Aorta (tissue), 5 donors: ENCODE measurements at regions not wholly inside any gene's neighbourhood (a gene's known extent, or its start where the extent isn't known, plus 50 kb on each side); places are given as distances from the start of the nearest gene placed in this dataset.
"Not testable (repeated sequence)": the region's sequence is repeated elsewhere in the genome, so short reads cannot be mapped to it uniquely, and the experiment has no call there.

Experiments
- ATAC-seq: fragments of 200-7000 bp; cut with Tn5 transposase; one replicate; pipeline ENCODE4 v1.9.1; 2022; ENCODE audit warnings: moderate library complexity; ENCODE audit not compliant: low FRiP score
- DNase-seq, 2 donors: peaks; one replicate each; pipeline ENCODE4 v3.0.0-alpha.2; 2020
- H3K27ac ChIP-seq, 2 donors: one replicate each; pipeline ENCODE4 v1.5.1; 2013; ENCODE audit warnings: low read length in 2 of 2, mild to moderate bottlenecking in 2 of 2, moderate library complexity in 2 of 2, control low read depth in 1 of 2, inconsistent platforms in 1 of 2, low read depth in 1 of 2
- H3K27me3 ChIP-seq, 2 donors: one replicate each; pipeline ENCODE4 v1.6.1; 2013; ENCODE audit warnings: control low read depth in 1 of 2, low read length in 1 of 2, mild to moderate bottlenecking in 1 of 2, moderate library complexity in 1 of 2; ENCODE audit not compliant: insufficient read depth in 2 of 2, control insufficient read depth in 1 of 2
- H3K36me3 ChIP-seq, 2 donors: one replicate each; pipeline ENCODE4 v1.6.1; 2013; ENCODE audit warnings: control low read depth in 1 of 2, low read length in 1 of 2, mild to moderate bottlenecking in 1 of 2; ENCODE audit not compliant: insufficient read depth in 2 of 2, control insufficient read depth in 1 of 2
- H3K4me1 ChIP-seq, 2 donors: one replicate each; pipeline ENCODE4 v1.6.1; 2013; ENCODE audit warnings: low read length in 2 of 2, control low read depth in 1 of 2, mild to moderate bottlenecking in 1 of 2, moderate library complexity in 1 of 2; ENCODE audit not compliant: insufficient read depth in 2 of 2, control insufficient read depth in 1 of 2
- H3K4me3 ChIP-seq, 2 donors: one replicate each; pipeline ENCODE4 v1.5.1; 2013; ENCODE audit warnings: low read length in 2 of 2, control low read depth in 1 of 2, mild to moderate bottlenecking in 1 of 2
- H3K9me3 ChIP-seq: one replicate; pipeline ENCODE4 v1.6.1; 2013; ENCODE audit warnings: mild to moderate bottlenecking, low read length; ENCODE audit not compliant: control insufficient read depth
- WGBS, 2 donors: extraction: QIAGEN DNeasy Blood & Tissue Kit; methylation state at CpG; one replicate each; pipeline ENCODE4 v1.1.7; 2013; 5-methylcytosine and 5-hydroxymethylcytosine counted together
- intact Hi-C, 2 donors: fragments of 100-400 bp; cut with DNase I; formaldehyde crosslinking; loops; one replicate each; pipeline versions ENCODE4 v1.14.2 to v1.15.0; 2022
- donor health status: healthy with polysubstance abuse.
- donor health status: Bipolar disorder and iron deficiency.
- donor health status: DM: no; HTN: no; CAD: no.
- donor health status: DM: no; HTN: no; CAD: no.
- donor health status: DM: yes; HTN: yes; CAD: no.

DNA sequence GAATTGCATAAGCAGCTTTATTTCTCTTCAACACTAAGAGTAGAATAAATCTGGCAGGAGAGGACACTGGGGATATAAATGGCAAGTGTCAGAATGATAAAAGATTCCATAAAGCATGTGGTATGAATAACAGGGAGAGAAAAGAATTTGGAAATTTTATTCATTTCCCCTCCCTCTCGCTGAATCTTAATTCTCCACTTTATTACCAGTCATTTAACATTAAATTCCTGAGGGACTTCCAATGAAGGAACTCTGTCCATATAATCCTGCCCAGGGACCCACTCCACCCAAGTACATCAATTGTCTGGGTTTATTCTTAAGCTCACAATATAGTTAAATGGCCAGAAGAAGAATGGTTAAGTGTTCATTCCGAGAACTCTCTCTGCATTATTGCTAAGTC lies 197.7 kb upstream of the MGAT5 start:
- no peak for DNase-seq
- Histone ChIP-seq H3K9me3 (no peaks in the 10 kb centered on the region), H3K27me3 (no peaks in the 10 kb centered on the region), H3K4me1 (no peaks in the 10 kb centered on the region), H3K27ac (no peak overlapping the region), H3K36me3 (no peaks in the 10 kb centered on the region), H3K4me3 (no peak overlapping the region)
- intact Hi-C loops: no loop called here
- WGBS, 2 donors: 70 to 79% methylated on average over 2 of the region's 2 CpGs
- no peak for ATAC-seq

DNA sequence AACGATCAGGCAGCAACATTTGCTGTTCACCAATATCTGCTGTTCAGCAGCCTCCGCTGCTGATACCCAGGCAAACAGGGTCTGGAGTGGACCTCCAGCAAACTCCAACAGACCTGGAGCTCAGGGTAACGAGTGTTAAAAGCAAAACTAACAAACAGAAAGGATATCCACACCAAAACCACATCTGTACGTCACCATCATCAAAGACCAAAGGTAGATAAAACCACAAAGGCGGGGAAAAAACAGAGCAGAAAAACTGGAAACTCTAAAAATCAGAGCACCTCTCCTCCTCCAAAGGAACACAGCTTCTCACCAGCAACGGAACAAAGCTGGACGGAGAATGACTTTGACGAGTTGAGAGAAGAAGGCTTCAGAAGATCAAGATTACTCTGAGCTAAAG lies 192.8 kb upstream of the MGAT5 start:
- intact Hi-C loops, DNase-seq, H3K9me3 ChIP-seq, H3K27me3 ChIP-seq, H3K4me1 ChIP-seq, H3K36me3 ChIP-seq, H3K4me3 ChIP-seq, H3K27ac ChIP-seq, ATAC-seq: not testable (repeated sequence)
- 85% methylated on average over 8 of the region's 8 CpGs for WGBS, 2 donors

DNA sequence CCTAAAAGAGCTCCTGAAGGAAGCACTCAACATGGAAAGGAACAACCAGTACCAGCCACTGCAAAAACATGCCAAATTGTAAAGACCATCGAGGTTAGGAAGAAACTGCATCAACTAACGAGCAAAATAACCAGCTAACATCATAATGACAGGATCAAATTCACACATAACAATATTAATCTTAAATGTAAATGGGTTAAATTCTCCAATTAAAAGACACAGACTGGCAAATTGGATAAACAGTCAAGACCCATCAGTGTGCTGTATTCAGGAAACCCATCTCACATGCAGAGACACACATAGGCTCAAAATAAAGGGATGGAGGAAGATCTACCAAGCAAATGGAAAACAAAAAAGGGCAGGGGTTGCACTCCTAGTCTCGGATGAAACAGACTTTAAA lies 191.6 kb upstream of the MGAT5 start:
- H3K36me3 ChIP-seq, intact Hi-C loops, H3K4me3 ChIP-seq, DNase-seq, H3K4me1 ChIP-seq, ATAC-seq, H3K9me3 ChIP-seq, H3K27me3 ChIP-seq, H3K27ac ChIP-seq: not testable (repeated sequence)
- 71% methylated on average over 2 to 3 of the region's 3 CpGs for WGBS, 2 donors

DNA sequence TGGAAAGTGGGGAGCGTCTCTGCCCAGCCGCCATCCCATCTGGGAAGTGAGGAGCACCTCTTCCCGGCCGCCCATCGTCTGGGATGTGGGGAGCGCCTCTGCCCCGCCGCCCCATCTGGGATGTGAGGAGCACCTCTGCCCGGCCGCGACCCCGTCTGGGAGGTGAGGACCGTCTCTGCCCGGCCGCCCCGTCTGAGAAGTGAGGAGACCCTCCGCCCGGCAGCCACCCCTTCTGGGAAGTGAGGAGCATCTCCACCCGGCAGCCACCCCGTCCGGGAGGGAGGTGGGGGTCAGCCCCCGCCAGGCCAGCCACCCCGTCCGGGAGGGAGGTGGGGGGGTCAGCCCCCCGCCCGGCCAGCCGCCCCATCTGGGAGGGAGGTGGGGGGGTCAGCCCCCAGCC lies 190.0 kb upstream of the MGAT5 start:
- H3K9me3 ChIP-seq, intact Hi-C loops, H3K4me1 ChIP-seq, H3K4me3 ChIP-seq, H3K27me3 ChIP-seq, H3K36me3 ChIP-seq, H3K27ac ChIP-seq, DNase-seq, ATAC-seq: not testable (repeated sequence)
- WGBS, 2 donors: 86 to 96% methylated on average over 1 to 27 of the region's 27 CpGs

DNA sequence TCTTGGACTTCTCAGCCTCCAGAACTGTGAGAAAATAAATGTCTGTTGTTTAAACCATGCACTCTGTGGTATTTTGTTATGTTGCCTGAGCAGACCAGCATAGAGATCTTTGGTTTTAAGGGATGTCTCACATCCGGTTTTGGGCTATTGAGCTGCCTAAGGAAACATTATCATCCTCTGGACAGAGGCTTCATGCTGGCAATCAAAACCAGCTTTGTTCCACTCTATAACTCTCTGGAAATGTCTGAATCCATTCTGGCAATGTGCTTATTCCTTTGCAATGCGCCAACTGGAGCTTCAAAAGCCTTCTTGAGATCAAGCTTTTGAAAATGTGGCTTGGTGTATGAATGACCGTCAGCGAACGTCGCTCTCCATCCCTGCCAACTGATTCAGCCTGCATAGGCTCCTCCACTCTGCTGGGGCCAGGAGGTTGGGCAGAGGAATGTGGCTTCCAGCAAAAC lies 183.6 kb upstream of the MGAT5 start:
- WGBS, 2 donors: 91% methylated on average over 6 of the region's 6 CpGs
- H3K9me3 ChIP-seq: no peaks in the 10 kb centered on the region
- no peak for DNase-seq
- intact Hi-C loops: no loop called here
- H3K27ac ChIP-seq: no peak overlapping the region
- H3K4me3 ChIP-seq: no peak overlapping the region
- H3K4me1 ChIP-seq: no peaks in the 10 kb centered on the region
- no peaks in the 10 kb centered on the region for H3K27me3 ChIP-seq
- ATAC-seq: no peak
- H3K36me3 ChIP-seq: no peaks in the 10 kb centered on the region

DNA sequence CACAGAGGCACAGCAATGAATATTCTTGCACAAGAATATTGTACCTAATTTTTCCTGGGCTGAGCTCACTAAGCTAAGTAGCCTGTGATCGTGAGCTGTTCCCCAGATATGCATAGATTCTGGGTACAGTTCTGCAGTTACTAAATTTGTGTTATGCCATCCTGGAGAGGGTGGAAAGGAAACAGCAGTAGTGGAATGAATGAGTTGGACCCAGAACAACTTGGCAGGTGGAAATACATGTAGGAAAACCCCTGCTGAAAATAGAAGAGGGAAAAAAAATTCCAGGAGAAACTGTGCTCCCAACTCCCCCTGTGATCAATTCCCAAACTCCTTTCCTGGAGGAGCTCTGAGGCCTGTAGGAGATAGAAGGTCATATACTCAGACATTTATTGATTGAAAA lies 181.5 kb upstream of the MGAT5 start:
- no peaks in the 10 kb centered on the region for H3K4me1 ChIP-seq
- ATAC-seq: no peak
- intact Hi-C loops: no loop called here
- WGBS, 2 donors: 3 to 13% methylated on average over 1 of the region's 1 CpG
- H3K9me3 ChIP-seq: no peaks in the 10 kb centered on the region
- H3K27ac ChIP-seq: no peak overlapping the region
- DNase-seq: no peak
- no peaks in the 10 kb centered on the region for H3K36me3 ChIP-seq
- no peak overlapping the region for H3K4me3 ChIP-seq
- no peaks in the 10 kb centered on the region for H3K27me3 ChIP-seq

DNA sequence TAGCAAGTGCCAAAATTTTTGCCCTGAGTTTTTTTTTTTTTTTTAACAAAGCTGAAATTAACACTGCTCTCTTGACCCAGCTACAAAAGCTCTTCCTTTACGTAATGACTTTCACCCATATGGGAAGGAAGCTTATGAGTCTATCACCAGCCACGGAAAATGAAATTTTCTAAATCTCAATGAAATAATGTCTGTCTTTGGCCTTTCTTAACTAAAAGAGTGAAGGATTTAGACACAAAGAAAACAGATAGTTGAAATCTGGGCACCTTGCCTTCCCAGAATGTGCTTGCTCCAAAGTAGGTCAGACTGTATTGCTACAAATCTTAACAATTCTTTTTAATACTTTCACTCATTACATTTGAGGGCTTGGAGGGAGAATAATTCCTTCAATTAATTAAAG lies 180.8 kb upstream of the MGAT5 start:
- H3K9me3 ChIP-seq: no peaks in the 10 kb centered on the region
- intact Hi-C loops: no loop called here
- H3K4me3 ChIP-seq: no peak overlapping the region
- ATAC-seq (no peak), DNase-seq (no peak)
- WGBS, 2 donors: 9 to 11% methylated on average over 2 of the region's 2 CpGs
- no peak overlapping the region for H3K27ac ChIP-seq
- H3K27me3 ChIP-seq: no peaks in the 10 kb centered on the region
- H3K36me3 ChIP-seq: no peaks in the 10 kb centered on the region
- H3K4me1 ChIP-seq: no peaks in the 10 kb centered on the region

DNA sequence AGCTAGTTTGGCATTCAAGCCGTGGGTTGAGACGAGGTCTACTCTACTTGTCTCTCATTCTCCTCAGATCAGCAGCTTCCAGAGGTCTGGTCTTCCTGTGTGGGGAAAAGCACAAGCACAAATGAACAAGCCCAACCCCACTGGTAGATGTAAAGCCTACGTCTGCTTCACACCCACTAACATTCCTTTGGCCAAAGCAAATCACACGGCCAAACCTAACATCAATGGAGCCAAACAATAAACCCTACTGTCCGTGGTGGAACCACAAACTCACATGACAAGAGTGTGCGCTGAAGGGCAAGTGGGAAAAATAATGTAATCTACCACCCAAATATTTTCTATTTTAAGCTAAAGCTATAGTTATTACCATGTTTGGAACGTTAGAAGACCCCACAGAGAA lies 179.3 kb upstream of the MGAT5 start:
- H3K27ac ChIP-seq: no peak overlapping the region
- intact Hi-C loops: no loop called here
- no peaks in the 10 kb centered on the region for H3K4me1 ChIP-seq
- ATAC-seq: no peak
- H3K9me3 ChIP-seq: no peaks in the 10 kb centered on the region
- 56 to 64% methylated on average over 7 of the region's 7 CpGs for WGBS, 2 donors
- DNase-seq: no peak
- H3K4me3 ChIP-seq: no peak overlapping the region
- no peaks in the 10 kb centered on the region for H3K36me3 ChIP-seq
- no peaks in the 10 kb centered on the region for H3K27me3 ChIP-seq

DNA sequence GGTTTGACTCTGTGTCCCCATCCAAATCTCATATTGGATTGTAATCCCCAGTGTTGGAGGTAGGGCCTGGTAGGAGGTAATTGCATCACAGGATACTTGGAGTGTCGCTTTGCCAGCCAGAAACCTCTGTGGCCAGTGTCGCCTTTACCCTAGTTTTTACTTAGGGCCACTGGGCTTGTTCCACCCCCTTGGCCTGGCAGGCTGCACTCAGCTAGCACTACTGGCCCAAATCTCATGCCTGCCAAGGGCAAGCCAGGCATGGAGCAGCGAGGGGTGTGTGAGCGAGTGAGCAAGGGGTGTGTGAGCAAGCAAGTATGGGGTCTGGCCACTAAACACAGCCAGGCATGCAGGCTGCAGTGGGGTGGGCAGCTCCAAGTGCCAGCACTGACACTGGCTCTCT lies 178.7 kb upstream of the MGAT5 start:
- Histone ChIP-seq H3K9me3 (no peaks in the 10 kb centered on the region), H3K27me3 (no peaks in the 10 kb centered on the region), H3K4me1 (no peaks in the 10 kb centered on the region), H3K4me3 (no peak overlapping the region), H3K36me3 (no peaks in the 10 kb centered on the region), H3K27ac (no peak overlapping the region)
- ATAC-seq: no peak
- 83 to 93% methylated on average over 4 of the region's 4 CpGs for WGBS, 2 donors
- intact Hi-C loops: no loop called here
- DNase-seq: no peak
